Astrocyte of the spinal cord (primary cell): ENCODE measurements at regions not wholly inside any gene's neighbourhood (a gene's known extent, or its start where the extent isn't known, plus 50 kb on each side); places are given as distances from the start of the nearest gene placed in this dataset.

Experiments used
- DNase-seq: peaks from one replicate; pipeline ENCODE4 v3.0.0; 2011; ENCODE audit warnings: low read depth, low spot score
- H3K4me3 ChIP-seq: 2 replicates; pipeline ENCODE4 v1.5.1; 2011; ENCODE audit warnings: low read depth, mild to moderate bottlenecking, low read length, moderate library complexity
- CTCF ChIP-seq: IDR thresholded peaks from 2 replicates; pipeline ENCODE4 v1.5.1; 2012; ENCODE audit warnings: low read depth, mild to moderate bottlenecking, low read length, inconsistent platforms
- in situ Hi-C: cut with HindIII; loops from 2 replicates; pipeline ENCODE4 v1.10.0; 2017; ENCODE audit warnings: low sequenced_read_pairs

- in situ Hi-C loops, result no loop called here
- DNase-seq, result no peak
- no peak for TF ChIP-seq CTCF
- H3K4me3 ChIP-seq, result no peak overlapping the region
These were observed 60.4 kb upstream of the SNTG2 start for GRCh38 chr2:890214-890613.

- in situ Hi-C loops, result no loop called here
- DNase-seq, result no peak
- TF ChIP-seq CTCF, result no peak
- H3K4me3 ChIP-seq, result no peak overlapping the region
These were observed 61.6 kb upstream of the SNTG2 start for GRCh38 chr2:888906-889566.

- in situ Hi-C loops, result no loop called here
- no peak for DNase-seq
- no peak overlapping the region for H3K4me3 ChIP-seq
- no peak for TF ChIP-seq CTCF
These were observed 62.3 kb upstream of the SNTG2 start for GRCh38 chr2:888211-888801.

- no peak for DNase-seq
- no peak for TF ChIP-seq CTCF
- in situ Hi-C loops, result no loop called here
- H3K4me3 ChIP-seq, result no peak overlapping the region
These were observed 63.0 kb upstream of the SNTG2 start for GRCh38 chr2:887639-888038.

GRCh38 chr2:886072-887022 is 64.3 kb upstream of the SNTG2 start:
- TF ChIP-seq CTCF, result no peak
- DNase-seq, result no peak
- in situ Hi-C loops, result no loop called here
- no peak overlapping the region for H3K4me3 ChIP-seq

- no peak for DNase-seq
- no peak for TF ChIP-seq CTCF
- no peak overlapping the region for H3K4me3 ChIP-seq
- in situ Hi-C loops, result no loop called here
These were observed 65.2 kb upstream of the SNTG2 start for GRCh38 chr2:885230-886071.
